Heart right ventricle (tissue), 16 donors: ENCODE measurements at regions not wholly inside any gene's neighbourhood (a gene's known extent, or its start where the extent isn't known, plus 50 kb on each side); places are given as distances from the start of the nearest gene placed in this dataset.

ENCODE experiments used
- ATAC-seq, 8 donors: fragments of 200-7000 bp; cut with Tn5 transposase; one replicate each; pipeline ENCODE4 v1.9.1; 2020; ENCODE audit warnings: mild to moderate bottlenecking in 8 of 8, moderate library complexity in 8 of 8, moderate number of reproducible peaks in 1 of 8
- DNase-seq, 2 donors: peaks; one replicate each; pipeline ENCODE4 v3.0.0-alpha.2; 2020
- H3K27ac ChIP-seq, 10 donors: fragments of 200-600 bp; sonication (generic) in 2 of 10; one replicate each; pipeline versions ENCODE4 v1.5.0 to v1.8.0; 2020 to 2022; ENCODE audit warnings: mild to moderate bottlenecking in 3 of 10
- H3K27me3 ChIP-seq, 7 donors: fragments of 200-600 bp; one replicate each; pipeline ENCODE4 v1.8.0; 2021 to 2022; ENCODE audit warnings: mild to moderate bottlenecking in 2 of 7
- H3K36me3 ChIP-seq, 9 donors: fragments of 200-600 bp; sonication (generic) in 1 of 9; one replicate each; pipeline versions ENCODE4 v1.5.0 to v1.8.0; 2020 to 2022; ENCODE audit warnings: mild to moderate bottlenecking in 2 of 9
- H3K4me1 ChIP-seq, 9 donors: fragments of 200-600 bp; sonication (generic) in 1 of 9; one replicate each; pipeline versions ENCODE4 v1.5.0 to v1.8.0; 2020 to 2022; ENCODE audit warnings: mild to moderate bottlenecking in 4 of 9
- H3K4me3 ChIP-seq, 10 donors: fragments of 200-600 bp; sonication (generic) in 2 of 10; one replicate each; pipeline versions ENCODE4 v1.5.0 to v1.8.0; 2020 to 2022; ENCODE audit warnings: mild to moderate bottlenecking in 7 of 10, moderate library complexity in 2 of 10
- H3K9me3 ChIP-seq, 11 donors: fragments of 200-600 bp in 10 of 11; sonication (generic) in 2 of 11; one replicate each; pipeline versions ENCODE4 v1.5.0 to v1.8.0; 2013 to 2022; ENCODE audit warnings: mild to moderate bottlenecking in 2 of 11, control low read depth in 1 of 11, moderate library complexity in 1 of 11
- WGBS, 2 donors: extraction: QIAGEN DNeasy Blood & Tissue Kit; methylation state at CpG; one replicate each; pipeline ENCODE4 v1.1.7; 2013; ENCODE audit warnings: inconsistent platforms in 1 of 2; 5-methylcytosine and 5-hydroxymethylcytosine counted together
- intact Hi-C, 10 donors: fragments of 100-400 bp; cut with DNase I; formaldehyde crosslinking; loops; one replicate each; pipeline versions ENCODE4 v1.11.1 to v1.14.2; 2022
- TF ChIP-seq, protein P1 (sequence below), 9 donors: fragments of 200-600 bp; sonication (generic) in 2 of 9; IDR thresholded peaks; one replicate each; pipeline versions ENCODE4 v1.5.0 to v1.8.0; 2021 to 2022; ENCODE audit warnings: antibody characterized with exemption in 9 of 9, mild to moderate bottlenecking in 5 of 9, moderate library complexity in 1 of 9
- donor health status: Arrhythmogenic right ventricular cardiomyopathy.
- donor health status: ischemic (EF 13 %, LVEDD 7.1; RV severe dilation, severe dysfunction).
- donor health status: healthy with polysubstance abuse.
- donor health status: DM: no; HTN: yes; CAD: no.
- donor health status: DM: no; HTN: no; CAD: no.
- donor health status: ischemic (EF 25% LVEDD 6.9; RV normal size, moderate dysfunction).
- donor health status: ischemic (EF 25% LVEDD 5.7; RV mildly dilated, moderate dysfunction).
- donor health status: healthy.
- donor health status: DM: yes; HTN: yes; CAD: no.
- donor health status: Ischemic cardiomyopathy.
- donor health status: ischemic (EF 35%, LVEDD 5.7; RV mildly dilated, moderate dysfunction).
- donor health status: nonischemic (EF 11% LVEDD 7.7; RV severe dilation, severe dysfunction).
- donor health status: DM: yes; HTN: yes; CAD: no.
- donor health status: PGD.
- donor health status: ischemic (EF 29% LVEDD 5.4; RV normal size, mild dysfunction).
- donor health status: nonischemic (EF 23%, LVEDD 6.1; RV moderate dilation, normal function).

DNA sequence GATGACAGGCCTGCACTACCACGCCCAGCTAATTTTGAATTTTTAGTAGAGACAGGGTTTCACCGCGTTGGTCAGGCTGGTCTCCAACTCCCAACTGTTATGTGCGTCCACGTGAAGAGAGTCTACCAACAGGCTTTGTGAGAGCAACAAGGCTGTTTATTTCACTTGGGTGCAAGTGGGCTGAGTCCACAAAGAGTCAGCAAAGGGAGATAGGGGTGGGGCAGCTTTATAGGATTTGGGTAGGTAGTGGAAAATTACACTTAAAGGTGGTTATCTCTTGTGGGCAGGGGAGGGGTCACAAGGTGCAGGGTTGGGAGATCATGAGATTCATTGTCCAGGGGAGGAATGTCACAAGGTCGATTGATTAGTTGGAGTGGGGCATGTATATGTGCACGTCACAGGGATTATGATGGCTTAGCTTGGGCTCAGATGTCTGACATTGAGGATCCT lies 111.6 kb downstream of the GOSR1 start:
- no peaks in the 10 kb centered on the region for H3K36me3 ChIP-seq
- DNase-seq (no peak), ATAC-seq (no peak)
- TF ChIP-seq, protein P1, sequence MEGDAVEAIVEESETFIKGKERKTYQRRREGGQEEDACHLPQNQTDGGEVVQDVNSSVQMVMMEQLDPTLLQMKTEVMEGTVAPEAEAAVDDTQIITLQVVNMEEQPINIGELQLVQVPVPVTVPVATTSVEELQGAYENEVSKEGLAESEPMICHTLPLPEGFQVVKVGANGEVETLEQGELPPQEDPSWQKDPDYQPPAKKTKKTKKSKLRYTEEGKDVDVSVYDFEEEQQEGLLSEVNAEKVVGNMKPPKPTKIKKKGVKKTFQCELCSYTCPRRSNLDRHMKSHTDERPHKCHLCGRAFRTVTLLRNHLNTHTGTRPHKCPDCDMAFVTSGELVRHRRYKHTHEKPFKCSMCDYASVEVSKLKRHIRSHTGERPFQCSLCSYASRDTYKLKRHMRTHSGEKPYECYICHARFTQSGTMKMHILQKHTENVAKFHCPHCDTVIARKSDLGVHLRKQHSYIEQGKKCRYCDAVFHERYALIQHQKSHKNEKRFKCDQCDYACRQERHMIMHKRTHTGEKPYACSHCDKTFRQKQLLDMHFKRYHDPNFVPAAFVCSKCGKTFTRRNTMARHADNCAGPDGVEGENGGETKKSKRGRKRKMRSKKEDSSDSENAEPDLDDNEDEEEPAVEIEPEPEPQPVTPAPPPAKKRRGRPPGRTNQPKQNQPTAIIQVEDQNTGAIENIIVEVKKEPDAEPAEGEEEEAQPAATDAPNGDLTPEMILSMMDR (IDR thresholded peaks at IDR 0.05) = no peak
- peaks cover 0 to 7% (median 0%) of the 10 kb centered on the region in 11 donors for H3K9me3 ChIP-seq
- no peaks in the 10 kb centered on the region for H3K4me1 ChIP-seq
- H3K27me3 ChIP-seq = peaks cover 0 to 4% (median 0%) of the 10 kb centered on the region in 7 donors
- 86 to 87% methylated on average over 7 of the region's 7 CpGs for WGBS, 2 donors
- H3K4me3 ChIP-seq = no peak overlapping the region
- no peak overlapping the region for H3K27ac ChIP-seq
- intact Hi-C loops = no loop called here

DNA sequence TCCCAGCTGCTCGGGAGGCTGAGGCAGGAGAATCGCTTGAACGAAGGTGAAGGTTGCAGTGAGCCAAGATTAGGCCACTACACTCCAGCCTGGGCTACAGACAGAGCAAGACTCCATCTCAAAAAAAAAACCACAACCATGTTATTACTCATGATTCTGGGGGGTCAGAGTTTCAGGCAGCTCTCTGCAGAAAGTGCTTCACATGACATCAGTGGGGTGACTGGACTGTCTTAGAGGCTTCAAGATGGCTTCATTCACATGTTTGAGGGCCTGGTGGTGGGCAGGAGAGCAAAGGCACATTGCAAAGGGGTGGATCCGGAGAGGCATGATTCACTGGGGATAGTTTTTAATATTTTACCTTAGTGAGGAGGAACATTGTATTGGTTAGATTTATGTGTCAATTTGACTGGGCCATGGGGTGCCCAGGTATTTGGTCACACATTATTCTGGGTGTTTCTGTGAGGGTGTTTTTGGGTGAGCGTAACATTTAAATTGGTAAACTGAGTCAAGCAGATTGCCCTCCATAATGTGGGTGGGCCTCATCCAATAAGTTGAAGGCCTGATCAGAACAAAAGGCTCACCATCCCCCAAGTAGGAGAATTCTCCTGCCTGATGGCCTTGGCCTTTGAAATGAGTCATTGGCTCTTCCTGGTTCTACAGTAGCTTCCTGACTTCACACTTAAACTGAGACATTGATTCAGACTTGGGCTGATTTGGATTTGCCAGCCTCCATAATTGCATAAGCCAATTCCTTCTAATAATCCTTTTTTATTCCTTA lies 109.8 kb downstream of the GOSR1 start:
- H3K27me3 ChIP-seq = peaks cover 0 to 4% (median 0%) of the 10 kb centered on the region in 7 donors
- intact Hi-C loops = no loop called here
- H3K4me1 ChIP-seq = no peaks in the 10 kb centered on the region
- ATAC-seq (no peak), DNase-seq (no peak)
- no peaks in the 10 kb centered on the region for H3K36me3 ChIP-seq
- H3K27ac ChIP-seq = no peak overlapping the region
- H3K9me3 ChIP-seq = peaks cover 0 to 7% (median 0%) of the 10 kb centered on the region in 11 donors
- TF ChIP-seq, protein P1 (IDR thresholded peaks at IDR 0.05) = no peak
- 97 to 99% methylated on average over 5 of the region's 5 CpGs for WGBS, 2 donors
- H3K4me3 ChIP-seq = no peak overlapping the region

DNA sequence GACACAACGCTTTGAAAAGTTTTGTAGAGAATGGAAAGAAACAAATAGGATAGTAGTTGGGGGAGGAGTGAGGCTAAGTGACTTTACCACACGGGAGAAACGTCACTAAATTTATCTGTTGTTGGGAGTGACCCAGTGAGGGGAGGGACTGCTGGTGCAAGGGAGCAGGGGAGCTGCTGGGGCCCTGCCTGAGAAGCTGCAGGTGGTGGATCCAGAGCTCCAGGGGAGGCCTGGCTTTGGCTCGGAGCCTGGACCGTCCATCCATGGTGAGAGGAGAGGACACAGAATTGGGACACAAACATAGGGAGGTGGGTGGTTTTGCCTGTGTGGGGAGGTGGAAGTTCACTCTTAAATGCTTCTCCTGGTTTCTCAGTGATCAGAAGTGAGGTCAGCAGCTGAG lies 107.6 kb downstream of the GOSR1 start:
- no peak overlapping the region for H3K27ac ChIP-seq
- H3K4me1 ChIP-seq = no peaks in the 10 kb centered on the region
- 53 to 55% methylated on average over 5 of the region's 5 CpGs for WGBS, 2 donors
- TF ChIP-seq, protein P1 (IDR thresholded peaks at IDR 0.05) = no peak
- no peak for ATAC-seq
- intact Hi-C loops = no loop called here
- DNase-seq = no peak
- no peaks in the 10 kb centered on the region for H3K27me3 ChIP-seq
- H3K9me3 ChIP-seq = peaks cover 0 to 7% (median 0%) of the 10 kb centered on the region in 11 donors
- H3K4me3 ChIP-seq = no peak overlapping the region
- H3K36me3 ChIP-seq = no peaks in the 10 kb centered on the region

DNA sequence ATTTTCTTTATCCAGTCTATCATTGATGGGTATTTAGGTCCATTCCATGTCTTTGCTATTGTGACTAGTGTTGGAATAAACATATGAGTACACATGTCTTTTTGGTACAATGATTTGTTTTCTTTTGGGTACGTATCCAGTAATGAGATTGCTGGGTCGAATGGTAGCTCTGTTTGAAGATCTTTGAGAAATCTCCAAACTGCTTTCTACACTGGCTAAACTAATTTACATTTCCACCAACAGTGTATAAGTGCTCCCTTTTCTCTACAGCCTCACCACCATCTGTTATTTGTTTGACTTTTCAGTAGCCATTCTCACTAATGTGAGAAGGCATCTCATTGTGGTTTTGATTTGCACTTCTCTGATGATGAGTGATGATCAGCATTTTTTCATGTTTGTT lies 103.7 kb downstream of the GOSR1 start:
- H3K27ac ChIP-seq = no peak overlapping the region
- H3K4me1 ChIP-seq = no peaks in the 10 kb centered on the region
- no peaks in the 10 kb centered on the region for H3K9me3 ChIP-seq
- ATAC-seq = no peak
- H3K27me3 ChIP-seq = no peaks in the 10 kb centered on the region
- 95 to 96% methylated on average over 2 of the region's 2 CpGs for WGBS, 2 donors
- no peaks in the 10 kb centered on the region for H3K36me3 ChIP-seq
- DNase-seq = no peak
- H3K4me3 ChIP-seq = no peak overlapping the region
- intact Hi-C loops = no loop called here
- TF ChIP-seq, protein P1 (IDR thresholded peaks at IDR 0.05) = no peak
